SK-N-SH (cell line): ENCODE measurements at regions not wholly inside any gene's neighbourhood (a gene's known extent, or its start where the extent isn't known, plus 50 kb on each side); places are given as distances from the start of the nearest gene placed in this dataset.

Experiments
- EP300 ChIP-seq, 2 experiments: IDR thresholded peaks; 2 replicates each; pipeline versions ENCODE4 v1.4.0 to v1.6.1; 2012; ENCODE audit warnings: borderline replicate concordance in 1 of 2, low read depth in 1 of 2, low read length in 1 of 2
- EZH2phosphoT487 ChIP-seq: fragments of 200-600 bp; sonication (generic); IDR thresholded peaks from 2 replicates; pipeline ENCODE4 v1.6.1; 2017; ENCODE audit warnings: low read depth, mixed run types, mild to moderate bottlenecking, antibody characterized with exemption, moderate library complexity, borderline replicate concordance
- JUND ChIP-seq: IDR thresholded peaks from 2 replicates; pipeline ENCODE4 v1.4.0; 2012
- RAD21 ChIP-seq: IDR thresholded peaks from 2 replicates; pipeline ENCODE4 v1.6.1; 2012; ENCODE audit warnings: mild to moderate bottlenecking, low read length
- TAF1 ChIP-seq: IDR thresholded peaks from 2 replicates; pipeline ENCODE4 v1.6.1; 2012; ENCODE audit warnings: low read depth, mild to moderate bottlenecking, low read length, moderate library complexity, borderline replicate concordance
- YY1 ChIP-seq: IDR thresholded peaks from 2 replicates; pipeline ENCODE4 v1.4.0; 2012; ENCODE audit warnings: low read depth, mild to moderate bottlenecking
- TF ChIP-seq, protein P1 (sequence below): fragments of 200-600 bp; sonication (generic); IDR thresholded peaks from 2 replicates; pipeline ENCODE4 v1.6.1; 2017; ENCODE audit warnings: antibody characterized with exemption, mild to moderate bottlenecking, moderate library complexity
- TF ChIP-seq, protein P2 (sequence below): IDR thresholded peaks from 2 replicates; pipeline ENCODE4 v1.4.0; 2012; ENCODE audit warnings: low read depth
- TF ChIP-seq, protein P3 (sequence below): IDR thresholded peaks from 2 replicates; pipeline ENCODE4 v1.6.1; 2012; ENCODE audit warnings: mild to moderate bottlenecking, low read depth, low read length, moderate library complexity

DNA sequence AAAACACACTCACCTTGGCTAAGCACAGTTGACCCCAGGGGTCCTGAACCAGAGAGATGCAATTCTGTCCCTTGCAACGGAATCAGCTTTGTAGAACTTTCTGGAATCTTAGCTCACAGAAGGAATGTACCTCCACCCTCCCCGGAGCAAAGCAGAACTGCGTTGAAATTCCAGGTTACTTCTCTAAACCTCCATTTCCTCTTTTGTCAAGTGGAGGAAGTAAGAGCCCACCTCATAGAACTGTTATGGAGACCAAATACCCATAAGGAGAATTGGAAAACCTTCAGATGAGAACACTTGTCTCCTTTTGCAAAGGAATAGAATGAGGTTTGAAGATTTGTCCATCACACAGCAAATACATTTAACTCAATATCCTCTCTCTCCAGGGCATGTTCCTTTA is 86.6 kb upstream of the RBBP6 start:
- TF ChIP-seq, protein P1, sequence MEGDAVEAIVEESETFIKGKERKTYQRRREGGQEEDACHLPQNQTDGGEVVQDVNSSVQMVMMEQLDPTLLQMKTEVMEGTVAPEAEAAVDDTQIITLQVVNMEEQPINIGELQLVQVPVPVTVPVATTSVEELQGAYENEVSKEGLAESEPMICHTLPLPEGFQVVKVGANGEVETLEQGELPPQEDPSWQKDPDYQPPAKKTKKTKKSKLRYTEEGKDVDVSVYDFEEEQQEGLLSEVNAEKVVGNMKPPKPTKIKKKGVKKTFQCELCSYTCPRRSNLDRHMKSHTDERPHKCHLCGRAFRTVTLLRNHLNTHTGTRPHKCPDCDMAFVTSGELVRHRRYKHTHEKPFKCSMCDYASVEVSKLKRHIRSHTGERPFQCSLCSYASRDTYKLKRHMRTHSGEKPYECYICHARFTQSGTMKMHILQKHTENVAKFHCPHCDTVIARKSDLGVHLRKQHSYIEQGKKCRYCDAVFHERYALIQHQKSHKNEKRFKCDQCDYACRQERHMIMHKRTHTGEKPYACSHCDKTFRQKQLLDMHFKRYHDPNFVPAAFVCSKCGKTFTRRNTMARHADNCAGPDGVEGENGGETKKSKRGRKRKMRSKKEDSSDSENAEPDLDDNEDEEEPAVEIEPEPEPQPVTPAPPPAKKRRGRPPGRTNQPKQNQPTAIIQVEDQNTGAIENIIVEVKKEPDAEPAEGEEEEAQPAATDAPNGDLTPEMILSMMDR = no peak
- TF ChIP-seq, protein P2, sequence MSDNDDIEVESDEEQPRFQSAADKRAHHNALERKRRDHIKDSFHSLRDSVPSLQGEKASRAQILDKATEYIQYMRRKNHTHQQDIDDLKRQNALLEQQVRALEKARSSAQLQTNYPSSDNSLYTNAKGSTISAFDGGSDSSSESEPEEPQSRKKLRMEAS = no peak
- no peak for TF ChIP-seq EP300 (IDR thresholded peaks at IDR 0.05; ENCODE audit: borderline replicate concordance in 1 of 2, low read depth in 1 of 2, low read length in 1 of 2)
- no peak for TF ChIP-seq JUND
- TF ChIP-seq, protein P3, sequence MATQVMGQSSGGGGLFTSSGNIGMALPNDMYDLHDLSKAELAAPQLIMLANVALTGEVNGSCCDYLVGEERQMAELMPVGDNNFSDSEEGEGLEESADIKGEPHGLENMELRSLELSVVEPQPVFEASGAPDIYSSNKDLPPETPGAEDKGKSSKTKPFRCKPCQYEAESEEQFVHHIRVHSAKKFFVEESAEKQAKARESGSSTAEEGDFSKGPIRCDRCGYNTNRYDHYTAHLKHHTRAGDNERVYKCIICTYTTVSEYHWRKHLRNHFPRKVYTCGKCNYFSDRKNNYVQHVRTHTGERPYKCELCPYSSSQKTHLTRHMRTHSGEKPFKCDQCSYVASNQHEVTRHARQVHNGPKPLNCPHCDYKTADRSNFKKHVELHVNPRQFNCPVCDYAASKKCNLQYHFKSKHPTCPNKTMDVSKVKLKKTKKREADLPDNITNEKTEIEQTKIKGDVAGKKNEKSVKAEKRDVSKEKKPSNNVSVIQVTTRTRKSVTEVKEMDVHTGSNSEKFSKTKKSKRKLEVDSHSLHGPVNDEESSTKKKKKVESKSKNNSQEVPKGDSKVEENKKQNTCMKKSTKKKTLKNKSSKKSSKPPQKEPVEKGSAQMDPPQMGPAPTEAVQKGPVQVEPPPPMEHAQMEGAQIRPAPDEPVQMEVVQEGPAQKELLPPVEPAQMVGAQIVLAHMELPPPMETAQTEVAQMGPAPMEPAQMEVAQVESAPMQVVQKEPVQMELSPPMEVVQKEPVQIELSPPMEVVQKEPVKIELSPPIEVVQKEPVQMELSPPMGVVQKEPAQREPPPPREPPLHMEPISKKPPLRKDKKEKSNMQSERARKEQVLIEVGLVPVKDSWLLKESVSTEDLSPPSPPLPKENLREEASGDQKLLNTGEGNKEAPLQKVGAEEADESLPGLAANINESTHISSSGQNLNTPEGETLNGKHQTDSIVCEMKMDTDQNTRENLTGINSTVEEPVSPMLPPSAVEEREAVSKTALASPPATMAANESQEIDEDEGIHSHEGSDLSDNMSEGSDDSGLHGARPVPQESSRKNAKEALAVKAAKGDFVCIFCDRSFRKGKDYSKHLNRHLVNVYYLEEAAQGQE = no peak
- TF ChIP-seq YY1 = no peak
- TF ChIP-seq RAD21 = no peak
- TF ChIP-seq TAF1 = no peak
- no peak for TF ChIP-seq EZH2phosphoT487
